ENCODE measurements at regions not wholly inside any gene's neighbourhood (a gene's known extent, or its start where the extent isn't known, plus 50 kb on each side); places are given as distances from the start of the nearest gene placed in this dataset.
"Not testable (repeated sequence)": the region's sequence is repeated elsewhere in the genome, so short reads cannot be mapped to it uniquely, and the experiment has no call there.

- no peak for FAIRE-seq
- DNase-seq (ENCODE audit: extremely low spot score, insufficient read length, low read depth) = no peak
Observed at GRCh38 chr1:212155219-212155618, 119.7 kb downstream of the DTL start.

GRCh38 chr1:212157252-212157651, 121.7 kb downstream of the DTL start:
- DNase-seq (ENCODE audit: extremely low spot score, insufficient read length, low read depth) = no peak
- no peak for FAIRE-seq

- peak; percentile 60 for FAIRE-seq
- DNase-seq (ENCODE audit: extremely low spot score, insufficient read length, low read depth) = no peak
Observed at GRCh38 chr1:212158912-212159796, 123.6 kb downstream of the DTL start.

GRCh38 chr1:212161231-212161781, 123.9 kb upstream of the PPP2R5A start:
- DNase-seq (ENCODE audit: extremely low spot score, insufficient read length, low read depth) = no peak
- FAIRE-seq = no peak

- FAIRE-seq (peak; percentile 82), DNase-seq (ENCODE audit: extremely low spot score, insufficient read length, low read depth) (no peak)
Observed at GRCh38 chr1:212162635-212163034, 122.6 kb upstream of the PPP2R5A start.

- DNase-seq (ENCODE audit: extremely low spot score, insufficient read length, low read depth) (no peak), FAIRE-seq (peak; percentile 49)
Observed at GRCh38 chr1:212164095-212164872, 120.9 kb upstream of the PPP2R5A start.

- FAIRE-seq = no peak
Observed at GRCh38 chr1:212166244-212166643, 119.0 kb upstream of the PPP2R5A start.

GRCh38 chr1:212166644-212167043, 118.6 kb upstream of the PPP2R5A start:
- FAIRE-seq = no peak
- DNase-seq (ENCODE audit: extremely low spot score, insufficient read length, low read depth) = no peak

More at GRCh38 chr1:212166244-212166643, 119.0 kb upstream of the PPP2R5A start:
- DNase-seq (ENCODE audit: extremely low spot score, insufficient read length, low read depth) = no peak

- FAIRE-seq (no peak), DNase-seq (ENCODE audit: extremely low spot score, insufficient read length, low read depth) (no peak)
Observed at GRCh38 chr1:212167098-212167497, 118.1 kb upstream of the PPP2R5A start.

- no peak for FAIRE-seq
Observed at GRCh38 chr1:212173567-212173966, 111.6 kb upstream of the PPP2R5A start.

GRCh38 chr1:212174295-212174694, 110.9 kb upstream of the PPP2R5A start:
- not testable (repeated sequence) for FAIRE-seq; DNase-seq (ENCODE audit: extremely low spot score, insufficient read length, low read depth)

More at GRCh38 chr1:212173567-212173966, 111.6 kb upstream of the PPP2R5A start:
- DNase-seq (ENCODE audit: extremely low spot score, insufficient read length, low read depth) = no peak

GRCh38 chr1:212177542-212177941, 107.7 kb upstream of the PPP2R5A start:
- no peak for FAIRE-seq
- DNase-seq (ENCODE audit: extremely low spot score, insufficient read length, low read depth) = no peak

GRCh38 chr1:212178851-212179250, 106.4 kb upstream of the PPP2R5A start:
- FAIRE-seq (no peak), DNase-seq (ENCODE audit: extremely low spot score, insufficient read length, low read depth) (no peak)

GRCh38 chr1:212179394-212180076, 105.7 kb upstream of the PPP2R5A start:
- DNase-seq (ENCODE audit: extremely low spot score, insufficient read length, low read depth) = no peak
- no peak for FAIRE-seq

- FAIRE-seq = no peak
Observed at GRCh38 chr1:212181015-212181882, 104.0 kb upstream of the PPP2R5A start.

GRCh38 chr1:212182171-212182570, 103.0 kb upstream of the PPP2R5A start:
- DNase-seq (ENCODE audit: extremely low spot score, insufficient read length, low read depth) = no peak
- no peak for FAIRE-seq

More at GRCh38 chr1:212181015-212181882, 104.0 kb upstream of the PPP2R5A start:
- DNase-seq (ENCODE audit: extremely low spot score, insufficient read length, low read depth) = no peak

GRCh38 chr1:212182579-212182978, 102.6 kb upstream of the PPP2R5A start:
- DNase-seq (ENCODE audit: extremely low spot score, insufficient read length, low read depth) (no peak), FAIRE-seq (no peak)

- FAIRE-seq = peak; percentile 95
- DNase-seq (ENCODE audit: extremely low spot score, insufficient read length, low read depth) = peak; percentile 65
Observed at GRCh38 chr1:212186427-212187207, 98.6 kb upstream of the PPP2R5A start.

Data from GM18507 (cell line).